ENCODE measurements at regions not wholly inside any gene's neighbourhood (a gene's known extent, or its start where the extent isn't known, plus 50 kb on each side); places are given as distances from the start of the nearest gene placed in this dataset.
A peak's percentile ranks its signal among the peaks of the same experiment; 100 is the strongest.

DNA sequence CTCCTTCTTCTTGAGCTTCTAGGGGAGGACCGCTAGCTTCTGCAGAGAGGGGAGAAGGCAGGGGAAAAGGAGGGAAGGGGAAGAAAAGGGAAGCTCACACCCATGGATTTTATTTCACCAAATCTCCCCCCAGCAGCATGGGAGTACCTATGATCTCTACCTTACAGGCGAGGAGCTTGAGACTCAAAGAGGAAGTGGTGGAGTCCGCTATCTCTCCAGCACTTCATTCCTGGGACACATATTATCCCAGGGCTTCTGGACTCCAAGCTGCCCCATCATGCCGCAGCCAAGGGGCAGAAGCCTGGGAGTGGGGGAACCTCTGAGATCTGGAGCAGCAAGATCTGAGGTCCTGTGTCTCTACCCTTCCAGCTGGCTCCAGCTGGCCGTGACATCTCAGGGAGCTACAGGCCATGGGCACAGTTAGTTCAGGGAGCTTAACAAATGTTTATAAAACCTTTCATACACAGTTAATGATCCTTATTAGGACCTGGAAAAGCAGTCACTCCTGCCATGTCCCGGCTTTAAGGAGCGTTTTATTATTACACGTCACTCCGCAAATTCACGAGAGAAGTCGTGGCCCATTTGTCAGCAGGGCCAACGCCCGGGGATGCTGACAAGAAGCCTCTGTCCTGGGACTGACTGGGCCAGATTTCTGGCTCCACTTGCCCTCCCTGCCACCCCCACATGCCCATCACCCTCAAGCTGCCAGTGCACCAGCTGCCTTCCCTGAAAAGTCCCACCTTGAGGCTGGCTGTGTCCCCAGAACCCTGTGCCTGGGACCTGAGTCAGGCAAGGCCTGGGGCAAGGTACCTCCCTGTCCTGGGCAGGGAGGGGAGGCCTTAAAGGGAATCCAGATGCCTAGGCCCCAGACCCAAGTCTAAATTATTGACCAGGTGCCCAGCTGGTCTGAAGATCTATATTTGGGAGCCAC, 132.1 kb upstream of the ZMIZ1 start:
- Histone ChIP-seq H3K9me3 (ENCODE audit: control insufficient read depth in 1 of 2, insufficient read depth in 1 of 2, low read depth in 1 of 2, low read length in 2 of 2) (no peaks in the 10 kb centered on the region), H3K9me2 (ENCODE audit: insufficient read depth) (no peaks in the 10 kb centered on the region), H3K4me1 (ENCODE audit: control insufficient read depth in 1 of 2, insufficient read depth in 2 of 2, low read length in 2 of 2) (peaks cover 5 to 36% of the 10 kb centered on the region in 2 experiments), H3K79me2 (ENCODE audit: insufficient read depth, low read length) (no peaks in the 10 kb centered on the region), H4K20me1 (ENCODE audit: insufficient read depth) (no peaks in the 10 kb centered on the region), H3K9ac (ENCODE audit: low read length) (no peak overlapping the region), H3K27me3 (ENCODE audit: insufficient read depth, low read length) (no peaks in the 10 kb centered on the region), H3K4me3 (replicated peaks in 1 of 2; ENCODE audit: low read depth in 1 of 2, low read length in 2 of 2) (no peak overlapping the region), H3K4me2 (ENCODE audit: low read length) (peak overlapping the region; percentile 20; the same call in 1 of the 2 replicates), H3K36me3 (ENCODE audit: control insufficient read depth in 1 of 2, insufficient read depth in 2 of 2, low read length in 2 of 2) (no peaks in the 10 kb centered on the region), H3K27ac (ENCODE audit: low read depth, low read length) (no peak overlapping the region), H2AFZ (ENCODE audit: low read depth, low read length, poor library complexity, severe bottlenecking) (no peak overlapping the region)
- TF ChIP-seq, protein P1, sequence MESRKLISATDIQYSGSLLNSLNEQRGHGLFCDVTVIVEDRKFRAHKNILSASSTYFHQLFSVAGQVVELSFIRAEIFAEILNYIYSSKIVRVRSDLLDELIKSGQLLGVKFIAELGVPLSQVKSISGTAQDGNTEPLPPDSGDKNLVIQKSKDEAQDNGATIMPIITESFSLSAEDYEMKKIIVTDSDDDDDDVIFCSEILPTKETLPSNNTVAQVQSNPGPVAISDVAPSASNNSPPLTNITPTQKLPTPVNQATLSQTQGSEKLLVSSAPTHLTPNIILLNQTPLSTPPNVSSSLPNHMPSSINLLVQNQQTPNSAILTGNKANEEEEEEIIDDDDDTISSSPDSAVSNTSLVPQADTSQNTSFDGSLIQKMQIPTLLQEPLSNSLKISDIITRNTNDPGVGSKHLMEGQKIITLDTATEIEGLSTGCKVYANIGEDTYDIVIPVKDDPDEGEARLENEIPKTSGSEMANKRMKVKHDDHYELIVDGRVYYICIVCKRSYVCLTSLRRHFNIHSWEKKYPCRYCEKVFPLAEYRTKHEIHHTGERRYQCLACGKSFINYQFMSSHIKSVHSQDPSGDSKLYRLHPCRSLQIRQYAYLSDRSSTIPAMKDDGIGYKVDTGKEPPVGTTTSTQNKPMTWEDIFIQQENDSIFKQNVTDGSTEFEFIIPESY (IDR thresholded peaks at IDR 0.05; ENCODE audit: extremely low read depth, insufficient replicate concordance, low read length): no peak
- TF ChIP-seq ZNF274 (IDR thresholded peaks at IDR 0.05; ENCODE audit: low read depth, low read length): no peak
- no peak for TF ChIP-seq EZH2 (IDR thresholded peaks at IDR 0.05)
- TF ChIP-seq ZFX (IDR thresholded peaks at IDR 0.05): no peak
- TF ChIP-seq, protein P2, sequence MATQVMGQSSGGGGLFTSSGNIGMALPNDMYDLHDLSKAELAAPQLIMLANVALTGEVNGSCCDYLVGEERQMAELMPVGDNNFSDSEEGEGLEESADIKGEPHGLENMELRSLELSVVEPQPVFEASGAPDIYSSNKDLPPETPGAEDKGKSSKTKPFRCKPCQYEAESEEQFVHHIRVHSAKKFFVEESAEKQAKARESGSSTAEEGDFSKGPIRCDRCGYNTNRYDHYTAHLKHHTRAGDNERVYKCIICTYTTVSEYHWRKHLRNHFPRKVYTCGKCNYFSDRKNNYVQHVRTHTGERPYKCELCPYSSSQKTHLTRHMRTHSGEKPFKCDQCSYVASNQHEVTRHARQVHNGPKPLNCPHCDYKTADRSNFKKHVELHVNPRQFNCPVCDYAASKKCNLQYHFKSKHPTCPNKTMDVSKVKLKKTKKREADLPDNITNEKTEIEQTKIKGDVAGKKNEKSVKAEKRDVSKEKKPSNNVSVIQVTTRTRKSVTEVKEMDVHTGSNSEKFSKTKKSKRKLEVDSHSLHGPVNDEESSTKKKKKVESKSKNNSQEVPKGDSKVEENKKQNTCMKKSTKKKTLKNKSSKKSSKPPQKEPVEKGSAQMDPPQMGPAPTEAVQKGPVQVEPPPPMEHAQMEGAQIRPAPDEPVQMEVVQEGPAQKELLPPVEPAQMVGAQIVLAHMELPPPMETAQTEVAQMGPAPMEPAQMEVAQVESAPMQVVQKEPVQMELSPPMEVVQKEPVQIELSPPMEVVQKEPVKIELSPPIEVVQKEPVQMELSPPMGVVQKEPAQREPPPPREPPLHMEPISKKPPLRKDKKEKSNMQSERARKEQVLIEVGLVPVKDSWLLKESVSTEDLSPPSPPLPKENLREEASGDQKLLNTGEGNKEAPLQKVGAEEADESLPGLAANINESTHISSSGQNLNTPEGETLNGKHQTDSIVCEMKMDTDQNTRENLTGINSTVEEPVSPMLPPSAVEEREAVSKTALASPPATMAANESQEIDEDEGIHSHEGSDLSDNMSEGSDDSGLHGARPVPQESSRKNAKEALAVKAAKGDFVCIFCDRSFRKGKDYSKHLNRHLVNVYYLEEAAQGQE (IDR thresholded peaks at IDR 0.05; ENCODE audit: low read depth): no peak
- no peak for TF ChIP-seq JUND (IDR thresholded peaks at IDR 0.05)
- TF ChIP-seq POLR2AphosphoS5 (IDR thresholded peaks at IDR 0.05; ENCODE audit: low read depth, low read length): no peak
- TF ChIP-seq RAD21 (IDR thresholded peaks at IDR 0.05; ENCODE audit: low read depth): no peak
- TF ChIP-seq SRF (IDR thresholded peaks at IDR 0.05; ENCODE audit: low read depth): no peak
- no peak for TF ChIP-seq EZH2phosphoT487 (IDR thresholded peaks at IDR 0.05; ENCODE audit: borderline replicate concordance)
- TF ChIP-seq ELF1 (IDR thresholded peaks at IDR 0.05; ENCODE audit: borderline replicate concordance, low read depth): no peak
- no TSS peak for BruUV-seq (replicated peaks)
- no peak for DNase-seq (ENCODE audit: low read depth, low spot score)
- POLR2A ChIA-PET: interaction anchor here (1.0 kb wide), 1 partner anchor 38 kb away, joined by 4 read pairs; no protein-coding TSS in a partner anchor
- CTCF ChIA-PET: no interaction called here
- RAD21 ChIA-PET (ENCODE audit: low non-redundant PET in 1 of 2, low total read pairs in 2 of 2, uncharacterized antibody in 2 of 2, unreplicated experiment in 2 of 2): no interaction called here
- intact Hi-C loops (cut with micrococcal nuclease): loop anchor here (5.0 kb wide), 1 partner anchor 261 kb away; no protein-coding TSS in a partner anchor
- ATAC-seq: no peak

Measured in HCT116 (cell line).